HG03571 (cell line): ENCODE measurements at regions not wholly inside any gene's neighbourhood (a gene's known extent, or its start where the extent isn't known, plus 50 kb on each side); places are given as distances from the start of the nearest gene placed in this dataset.
"Not testable (repeated sequence)": the region's sequence is repeated elsewhere in the genome, so short reads cannot be mapped to it uniquely, and the experiment has no call there.

Source experiments
- ATAC-seq: cut with Tn5 transposase; IDR thresholded peaks from one replicate; pipeline ENCODE4 v1.9.1; 2021; ENCODE audit not compliant: unreplicated experiment

DNA sequence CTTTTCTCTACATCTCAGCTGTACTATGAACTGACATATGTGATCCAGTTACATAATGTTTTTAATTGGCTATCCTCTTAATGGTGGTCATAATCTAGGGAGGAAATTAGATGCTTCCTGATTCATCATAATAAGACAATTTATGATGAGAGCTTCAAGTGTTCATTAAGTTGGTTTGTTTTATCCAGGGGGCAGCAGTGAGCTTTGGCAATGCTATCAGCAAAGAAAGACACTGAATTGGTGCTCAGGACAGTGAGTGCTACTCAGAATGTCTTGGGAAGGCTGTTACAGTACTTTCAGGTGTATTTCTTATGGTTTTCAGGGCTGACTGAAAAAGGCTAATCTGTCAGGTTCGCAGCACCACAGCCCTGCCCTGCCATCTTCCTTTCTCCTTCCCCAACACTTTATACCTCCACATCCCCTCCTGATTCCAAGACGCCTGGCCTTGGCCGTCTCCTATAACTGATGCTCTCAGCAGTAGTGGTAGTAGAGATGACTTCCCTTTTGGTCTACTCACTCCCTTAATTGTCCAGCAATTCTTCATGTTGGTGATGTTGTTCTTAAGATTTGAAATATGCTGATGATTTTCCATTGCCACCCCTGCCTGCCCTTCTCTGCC is 67.0 kb upstream of the TNFAIP3 start:
- no peak for ATAC-seq

DNA sequence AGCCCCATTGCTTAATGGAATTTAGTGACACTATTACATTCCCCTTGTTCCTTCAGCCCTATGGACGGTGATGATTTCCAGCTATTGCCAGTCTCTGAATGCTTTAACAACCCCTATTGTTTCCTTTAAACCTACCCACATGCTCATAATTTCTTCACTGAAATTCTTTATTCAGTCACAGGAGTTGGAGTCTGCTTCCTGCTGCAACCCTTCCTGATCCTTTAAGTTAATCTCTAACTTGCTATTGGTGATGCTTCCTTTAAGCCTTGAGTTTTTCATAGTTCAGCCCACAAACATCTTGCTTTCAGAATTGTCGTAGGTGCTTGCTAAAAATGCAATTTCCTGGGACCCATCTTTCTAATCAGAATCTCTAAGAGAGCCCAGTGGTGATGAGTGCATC is 66.3 kb upstream of the TNFAIP3 start:
- no peak for ATAC-seq

DNA sequence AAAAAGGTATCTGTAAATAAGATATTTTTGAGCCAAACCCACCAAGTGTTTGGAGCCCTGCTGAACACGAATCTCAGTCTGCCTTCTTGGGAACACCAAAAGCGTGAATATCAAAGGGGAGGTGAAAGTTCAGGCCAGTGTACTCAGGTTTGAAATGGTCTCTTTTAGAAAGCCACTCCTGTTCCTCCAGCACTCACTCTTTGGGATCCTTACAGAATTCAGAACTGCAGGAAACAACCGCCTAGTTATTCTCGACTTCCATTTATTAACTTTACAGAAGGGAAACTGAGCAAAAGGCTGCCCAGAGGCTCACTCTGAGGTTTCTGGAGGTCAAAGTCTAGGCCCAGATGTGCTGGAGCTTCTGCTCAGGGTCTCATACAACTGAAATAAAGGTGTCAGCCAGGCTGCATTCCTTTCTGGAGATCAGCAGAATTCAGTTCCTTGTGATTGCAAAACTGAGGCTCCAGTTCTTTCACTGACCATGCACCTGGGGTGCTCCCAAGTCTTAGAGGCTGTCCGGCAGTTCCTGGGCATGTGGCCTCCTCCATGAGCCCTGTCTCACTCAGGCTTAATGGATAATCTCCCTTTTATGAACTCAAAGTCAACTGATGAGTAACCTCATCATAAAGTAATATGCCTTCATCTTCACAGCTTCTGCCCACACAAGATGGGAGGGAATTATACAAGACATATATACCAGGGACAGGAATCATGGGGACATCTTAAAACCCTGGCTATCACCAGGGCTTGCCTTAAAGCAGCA is 65.5 kb upstream of the TNFAIP3 start:
- ATAC-seq: no peak

DNA sequence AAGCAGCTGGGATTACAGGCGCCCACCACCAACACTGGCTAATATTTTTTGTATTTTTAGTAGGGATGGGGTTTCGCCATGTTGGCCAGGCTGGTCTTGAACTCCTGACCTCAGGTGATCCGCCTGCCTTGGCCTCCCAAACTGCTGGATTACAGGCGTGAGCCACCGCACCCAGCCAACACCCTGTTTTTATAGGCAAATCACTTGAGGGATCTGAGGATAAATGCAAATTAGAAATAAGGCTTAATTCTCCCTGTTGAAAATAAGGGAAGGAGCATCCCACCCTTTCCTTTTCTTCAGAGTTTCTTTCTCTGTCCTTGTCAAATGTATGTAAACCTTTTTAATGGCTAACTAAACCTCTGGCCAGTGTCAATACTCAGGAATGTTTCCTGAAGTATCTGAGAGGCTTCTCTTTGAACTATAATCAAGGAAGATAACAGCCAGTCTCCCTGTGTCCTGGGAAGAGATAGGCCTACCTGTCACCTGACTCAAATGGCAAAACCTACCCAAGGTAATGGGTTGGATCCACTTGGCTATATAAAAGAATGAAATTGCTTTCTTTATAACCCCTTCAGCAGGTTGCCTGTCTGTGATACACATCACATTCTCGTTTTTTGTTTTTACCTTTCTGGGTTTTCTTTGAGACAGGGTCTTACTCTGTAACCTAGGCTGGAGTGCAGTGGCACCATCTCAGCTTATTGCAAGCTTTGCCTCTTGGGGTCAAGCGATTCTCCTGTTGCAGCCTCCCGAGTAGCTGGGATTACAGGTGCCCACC is 64.5 kb upstream of the TNFAIP3 start:
- ATAC-seq: no peak

DNA sequence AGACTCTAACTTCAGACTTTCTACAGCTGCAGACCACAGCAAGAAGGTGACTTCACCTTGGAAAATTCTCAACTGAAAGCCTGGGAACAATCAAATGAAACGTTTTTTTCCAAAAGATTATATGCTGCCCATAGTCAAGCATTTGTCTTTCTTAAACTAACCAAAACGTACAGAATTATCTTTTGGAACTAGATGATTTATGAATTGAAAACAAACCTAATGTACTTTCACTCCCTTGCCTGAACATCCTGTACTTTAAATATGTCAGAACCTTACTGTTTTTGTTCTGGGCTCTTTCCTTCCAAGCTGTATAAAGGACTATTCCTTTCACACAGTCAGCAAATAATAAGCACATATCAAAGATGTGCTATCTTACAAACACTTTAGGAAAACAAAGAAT is 62.4 kb upstream of the TNFAIP3 start:
- ATAC-seq: no peak

DNA sequence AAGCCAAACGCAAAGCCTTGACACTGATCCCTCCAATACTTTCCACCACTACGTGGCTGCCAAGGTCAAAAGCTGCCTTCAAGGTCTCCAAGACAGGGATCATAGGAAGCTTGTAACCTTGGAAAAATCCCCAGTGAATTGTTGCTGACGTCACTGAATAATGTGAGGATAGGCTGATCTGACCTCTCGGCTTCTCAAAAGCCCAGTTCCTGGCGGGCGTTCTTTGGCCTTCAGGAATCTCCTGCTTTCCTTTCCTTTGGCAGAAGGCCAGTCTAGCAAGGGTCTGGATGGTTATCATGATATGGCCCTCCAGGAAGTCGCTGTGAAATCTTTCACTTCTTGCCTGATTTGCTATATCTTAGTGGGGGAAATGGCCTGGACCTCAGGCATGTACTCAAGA is 61.4 kb upstream of the TNFAIP3 start:
- ATAC-seq: no peak

DNA sequence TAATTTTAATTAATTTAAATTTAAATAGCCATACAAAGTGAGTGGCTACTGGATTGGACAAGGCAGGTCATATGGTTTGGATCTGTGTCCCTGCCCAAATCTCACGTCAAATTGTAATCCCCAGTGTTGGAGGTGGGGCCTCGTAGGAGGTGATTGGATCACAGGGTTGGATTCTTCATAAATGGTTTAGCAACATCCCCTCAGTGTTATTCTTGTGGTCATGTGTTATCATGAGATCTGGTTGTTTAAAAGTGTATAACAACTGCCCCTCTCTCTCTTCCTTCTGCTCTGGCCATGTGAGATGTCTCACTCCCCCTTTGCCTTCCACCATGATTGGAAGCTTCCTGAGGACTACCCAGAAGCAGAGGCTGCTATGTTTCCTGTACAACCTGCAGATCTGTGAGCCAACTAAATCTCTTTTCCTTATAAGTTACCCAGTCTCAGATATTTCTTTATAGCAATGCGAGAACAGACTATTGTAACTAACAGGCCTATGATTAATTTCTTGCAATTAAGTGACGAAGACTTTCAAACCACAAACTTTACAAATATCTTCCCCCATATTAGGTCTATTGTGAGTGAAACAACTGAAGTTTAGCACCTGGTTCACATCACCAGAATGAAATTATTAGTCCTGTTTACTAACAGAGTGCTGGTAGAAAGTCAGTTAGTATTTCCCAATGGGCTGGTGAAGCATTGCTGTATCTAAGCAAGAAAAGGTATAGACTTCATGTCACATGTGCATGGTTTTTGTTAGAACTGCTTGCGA is 60.0 kb upstream of the TNFAIP3 start:
- ATAC-seq: no peak

DNA sequence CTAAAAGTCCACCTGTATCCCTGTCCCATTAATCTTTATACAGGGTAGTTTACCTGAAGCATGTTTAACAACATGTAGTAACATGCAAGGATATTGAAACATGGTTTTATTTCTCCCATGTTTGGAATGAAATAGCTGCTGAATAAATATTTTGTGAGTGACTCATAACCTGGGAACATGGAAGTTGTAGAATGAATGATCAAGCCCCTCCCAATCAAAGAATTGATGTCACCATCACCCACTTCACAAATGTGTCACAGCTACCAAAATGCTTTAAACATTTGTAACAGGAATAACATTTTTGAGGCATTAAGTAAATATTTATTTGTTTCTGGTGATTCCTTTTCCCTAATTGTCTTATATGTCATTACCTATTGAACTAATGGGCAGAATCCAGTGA is 58.9 kb upstream of the TNFAIP3 start:
- ATAC-seq: no peak

DNA sequence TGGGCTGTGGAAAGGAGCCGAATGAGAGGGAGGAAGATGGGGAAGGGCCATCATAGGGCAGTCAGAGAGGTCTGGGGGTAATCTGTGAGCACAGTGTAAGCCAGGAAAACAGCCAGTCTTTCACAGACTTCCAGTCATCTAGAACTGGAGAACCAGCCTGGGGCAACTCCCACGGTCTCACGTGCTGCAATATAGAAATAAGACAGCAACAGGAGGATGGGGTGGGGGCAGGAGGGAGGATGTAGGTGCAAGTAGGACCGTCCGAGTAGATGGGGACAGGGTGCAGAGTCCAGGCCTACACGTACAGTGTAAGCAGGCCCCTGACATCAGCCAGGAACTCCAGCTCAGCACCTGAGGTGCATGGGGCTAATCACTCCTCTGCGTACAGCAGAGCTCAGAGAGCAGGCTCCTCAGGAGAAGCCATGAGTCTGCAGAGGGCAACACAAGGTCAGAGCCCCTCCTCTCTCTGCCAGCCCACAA is 58.2 kb upstream of the TNFAIP3 start:
- no peak for ATAC-seq

DNA sequence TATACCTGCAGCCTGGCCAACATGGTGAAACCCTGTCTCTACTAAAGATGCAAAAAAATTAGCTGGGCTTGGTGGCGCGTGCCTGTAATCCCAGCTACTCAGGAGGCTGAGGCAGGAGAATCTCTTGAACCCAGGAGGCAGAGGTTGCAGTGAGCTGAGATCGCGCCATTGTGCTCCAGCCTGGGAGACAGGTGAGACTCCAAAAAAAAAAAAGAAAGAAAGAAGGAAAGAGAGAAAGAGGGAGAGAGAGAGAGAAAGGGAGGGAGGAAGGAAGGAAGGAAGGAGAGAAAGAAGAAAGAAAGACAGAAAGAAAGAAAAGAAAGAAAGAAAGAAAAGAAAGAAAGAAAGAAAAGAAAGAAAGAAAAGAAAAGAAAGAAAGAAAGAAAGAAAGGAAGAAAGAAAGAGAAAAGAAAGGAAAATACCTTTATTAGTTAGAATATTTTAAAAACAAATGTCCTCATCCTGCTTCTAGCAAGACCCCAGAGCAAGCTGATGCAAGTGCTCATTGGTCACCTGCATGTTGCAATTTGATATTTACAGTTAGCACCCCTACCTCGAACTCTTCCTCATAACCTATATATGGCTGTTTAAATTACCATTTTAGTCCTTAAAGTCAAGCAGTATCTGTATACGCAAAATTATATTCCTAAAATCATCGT is 57.0 kb upstream of the TNFAIP3 start:
- not testable (repeated sequence) for ATAC-seq

DNA sequence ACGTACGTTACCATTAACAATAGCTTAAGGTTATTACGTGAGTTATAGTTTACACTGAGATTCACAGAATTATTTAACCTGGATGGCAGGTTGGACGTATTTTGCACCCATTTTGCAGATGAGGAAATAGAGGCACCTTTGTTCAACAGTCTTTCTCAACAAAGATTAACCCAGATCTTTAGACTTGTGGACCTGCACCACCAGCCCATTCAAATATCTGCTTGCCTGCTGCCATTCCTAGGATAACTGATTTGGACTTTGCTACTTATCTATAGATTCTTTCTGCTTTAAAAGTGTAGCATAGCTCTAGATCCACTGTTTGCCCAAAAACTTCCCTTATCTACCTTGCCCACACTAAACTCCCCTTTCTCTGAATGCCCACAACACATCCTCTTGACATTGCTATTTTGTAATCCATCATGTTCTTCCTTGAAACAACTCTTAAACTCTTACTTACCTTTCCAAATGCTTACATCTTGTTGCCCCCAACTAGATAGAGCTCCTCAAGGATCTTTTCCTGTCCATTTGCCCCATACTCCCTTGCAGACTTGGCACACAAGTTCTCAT is 56.4 kb upstream of the TNFAIP3 start:
- ATAC-seq: no peak

DNA sequence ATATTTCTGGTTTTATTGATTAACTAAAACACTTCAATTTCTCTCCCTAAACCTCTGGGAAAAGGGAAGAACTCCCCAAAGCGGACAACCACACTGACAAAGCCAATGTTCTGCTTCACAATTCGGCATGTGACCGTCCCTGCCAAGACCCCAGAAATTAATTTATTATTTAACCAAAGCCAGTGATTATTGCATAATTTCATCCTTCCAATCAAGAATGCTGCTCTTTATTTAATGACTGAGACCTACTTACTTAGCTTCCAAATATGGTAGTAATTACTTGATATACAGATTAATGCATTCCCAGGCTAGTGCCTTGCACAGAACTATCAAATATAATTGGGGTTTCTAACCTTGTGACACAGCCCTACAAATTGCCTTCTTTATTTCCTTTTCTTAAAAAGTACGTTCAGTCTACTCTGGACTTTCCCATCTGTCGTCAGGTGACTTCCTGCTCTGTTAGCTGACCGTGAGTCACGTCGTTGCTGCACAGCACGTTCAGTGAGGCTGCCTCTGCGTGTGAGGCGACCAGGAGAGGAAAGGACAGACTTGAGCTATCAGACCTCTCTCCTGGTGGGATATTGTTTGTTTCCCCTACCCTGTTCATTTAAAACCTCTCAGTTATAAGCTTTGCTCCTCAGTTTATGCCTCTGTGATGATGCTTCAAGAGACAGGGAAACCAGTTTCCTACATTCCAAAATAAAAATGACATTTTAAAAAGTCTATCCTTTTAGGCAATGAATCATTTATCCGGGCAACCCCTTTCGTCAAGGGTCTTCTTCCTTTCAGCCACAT is 55.7 kb upstream of the TNFAIP3 start:
- ATAC-seq: peak; percentile 95

DNA sequence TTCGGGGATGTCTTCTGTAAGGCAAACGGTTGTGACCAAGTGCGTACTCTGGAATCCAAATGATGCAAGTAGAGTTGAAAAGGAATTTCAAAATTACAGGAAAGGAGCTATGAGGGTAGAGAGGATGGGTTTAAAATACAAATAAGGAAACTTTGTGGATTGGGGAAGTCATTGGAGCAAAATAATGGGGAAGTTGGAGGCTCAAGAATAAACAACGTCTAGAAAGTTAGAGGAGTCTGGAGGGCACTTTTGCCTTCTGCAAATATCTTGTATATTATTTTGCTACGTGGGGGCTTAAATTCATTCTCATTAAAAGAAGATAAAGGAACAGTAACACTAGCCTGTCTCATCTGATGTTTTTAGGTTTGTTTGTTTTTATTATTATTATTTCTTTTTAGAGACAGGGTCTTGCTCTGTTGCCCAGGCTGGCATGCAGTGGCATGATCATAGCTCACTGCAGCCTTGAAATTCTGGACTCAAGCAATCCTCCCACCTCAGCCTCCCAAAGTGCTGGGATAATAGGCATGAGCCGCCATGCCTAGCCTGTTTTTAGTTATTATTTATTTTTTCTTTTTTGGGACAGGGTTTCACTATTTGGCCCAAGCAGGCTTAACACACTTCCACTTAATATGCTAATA is 55.0 kb upstream of the TNFAIP3 start:
- no peak for ATAC-seq

DNA sequence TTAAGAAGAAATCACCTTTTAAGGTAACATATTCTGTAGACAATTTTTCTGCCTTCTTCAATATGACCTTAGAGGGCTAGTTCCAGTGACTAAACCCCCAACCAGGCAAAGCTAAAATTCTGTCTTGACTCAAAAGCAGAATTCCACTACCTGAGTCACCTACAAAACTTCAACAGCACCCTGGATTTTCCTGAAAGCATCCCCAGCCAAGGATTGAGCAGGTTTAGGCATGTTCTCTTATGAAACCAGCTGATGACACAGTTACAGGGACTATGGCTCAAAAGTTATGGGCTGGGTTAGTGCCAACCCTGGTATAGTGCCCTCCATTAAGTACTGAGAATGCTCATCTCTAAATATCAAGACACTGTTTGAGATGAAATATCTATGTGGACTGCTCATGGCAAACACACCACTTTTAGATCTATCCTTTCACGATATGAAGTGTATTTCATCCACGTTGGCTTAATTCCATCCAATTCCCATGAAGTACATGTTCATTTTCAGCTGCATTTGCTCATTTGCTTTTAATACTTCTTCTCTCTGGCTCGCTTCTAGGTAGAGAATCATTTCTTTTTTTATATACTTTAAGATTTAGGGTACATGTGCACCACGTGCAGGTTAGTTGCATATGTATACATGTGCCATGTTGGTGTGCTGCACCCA is 53.6 kb upstream of the TNFAIP3 start:
- no peak for ATAC-seq

DNA sequence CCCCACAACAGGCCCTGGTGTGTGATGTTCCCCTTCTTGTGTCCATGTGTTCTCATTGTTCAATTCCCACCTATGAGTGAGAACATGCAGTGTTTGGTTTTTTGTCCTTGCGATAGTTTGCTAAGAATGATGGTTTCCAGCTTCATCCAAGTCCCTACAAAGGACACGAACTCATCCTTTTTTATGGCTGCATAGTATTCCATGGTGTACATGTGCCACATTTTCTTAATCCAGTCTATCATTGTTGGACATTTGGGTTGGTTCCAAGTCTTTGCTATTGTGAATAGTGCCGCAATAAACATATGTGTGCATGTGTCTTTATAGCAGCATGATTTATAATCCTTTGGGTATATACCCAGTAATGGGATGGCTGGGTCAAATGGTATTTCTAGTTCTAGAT is 53.0 kb upstream of the TNFAIP3 start:
- not testable (repeated sequence) for ATAC-seq

DNA sequence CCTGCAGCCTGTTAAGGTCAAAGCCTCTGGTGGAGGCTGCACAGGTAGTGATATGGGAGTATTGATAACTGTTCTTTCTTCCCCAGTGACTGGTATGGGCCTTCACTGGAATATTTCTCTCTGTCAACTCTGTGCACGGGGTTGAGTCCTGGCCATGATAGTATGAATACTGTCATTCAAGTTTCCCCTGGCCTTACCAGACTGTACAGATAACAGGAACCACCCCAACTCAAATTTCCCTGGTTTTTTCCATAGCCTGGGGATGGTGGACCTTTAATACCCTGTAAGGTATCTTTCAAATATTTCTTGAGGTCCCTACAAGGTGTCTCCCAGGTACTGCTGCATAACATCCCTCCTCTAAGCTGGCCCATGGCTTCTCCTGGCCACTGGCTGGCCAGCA is 51.4 kb upstream of the TNFAIP3 start:
- ATAC-seq: no peak

DNA sequence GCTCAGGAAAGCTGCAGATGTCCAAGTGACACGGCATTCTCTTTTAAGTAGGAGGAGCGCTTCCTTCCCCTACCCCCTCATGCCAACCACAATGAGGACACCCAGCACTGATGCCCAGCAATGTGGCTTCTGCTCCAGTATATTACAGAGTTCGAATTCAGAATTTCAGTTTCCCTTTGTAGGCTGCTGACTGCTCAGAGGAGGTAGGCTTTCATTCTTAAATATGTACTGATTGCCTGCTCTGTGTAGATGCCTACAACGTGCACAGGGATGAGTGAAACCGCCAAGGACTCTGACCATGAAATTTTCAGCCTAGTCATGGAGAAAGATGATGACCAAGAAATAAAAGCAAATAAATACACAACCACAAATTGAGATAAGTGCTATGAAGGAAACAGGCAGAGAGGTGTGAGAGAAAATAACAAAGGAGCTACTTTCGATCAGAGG is 50.9 kb upstream of the TNFAIP3 start:
- no peak for ATAC-seq
